H9 (cell line): ENCODE measurements at regions not wholly inside any gene's neighbourhood (a gene's known extent, or its start where the extent isn't known, plus 50 kb on each side); places are given as distances from the start of the nearest gene placed in this dataset.
"Not testable (repeated sequence)": the region's sequence is repeated elsewhere in the genome, so short reads cannot be mapped to it uniquely, and the experiment has no call there.

Experiments
- DNase-seq: peaks from one replicate; pipeline ENCODE4 v3.0.0-alpha.2; 2017
- H2AFZ ChIP-seq: one replicate; pipeline ENCODE4 v1.6.1; 2013; ENCODE audit warnings: mild to moderate bottlenecking, low read length, control low read depth, moderate library complexity
- H2AK5ac ChIP-seq: 2 replicates; pipeline ENCODE4 v1.6.1; 2013; ENCODE audit warnings: low read length, control low read depth, mixed read lengths; ENCODE audit not compliant: insufficient read length
- H2BK120ac ChIP-seq: one replicate; pipeline ENCODE4 v1.6.1; 2013; ENCODE audit warnings: low read depth, mild to moderate bottlenecking, low read length, control low read depth, inconsistent platforms; ENCODE audit not compliant: poor library complexity, severe bottlenecking
- H2BK12ac ChIP-seq: 2 replicates; pipeline ENCODE4 v1.6.1; 2013; ENCODE audit warnings: low read length, control low read depth, mixed read lengths, low read depth; ENCODE audit not compliant: insufficient read length
- H2BK15ac ChIP-seq: 2 replicates; pipeline ENCODE4 v1.6.1; 2013; ENCODE audit warnings: low read depth, low read length, control low read depth
- H2BK20ac ChIP-seq: one replicate; pipeline ENCODE4 v1.6.1; 2013; ENCODE audit warnings: low read depth, mild to moderate bottlenecking, low read length, control low read depth, inconsistent platforms; ENCODE audit not compliant: poor library complexity, severe bottlenecking
- H2BK5ac ChIP-seq: 2 replicates; pipeline ENCODE4 v1.6.1; 2013; ENCODE audit warnings: low read length, control low read depth, mixed read lengths; ENCODE audit not compliant: insufficient read length
- H3K14ac ChIP-seq: 2 replicates; pipeline ENCODE4 v1.6.1; 2013; ENCODE audit warnings: low read length, control low read depth; ENCODE audit not compliant: insufficient read depth
- H3K18ac ChIP-seq: 2 replicates; pipeline ENCODE4 v1.6.1; 2013; ENCODE audit warnings: low read depth, mild to moderate bottlenecking, mixed read lengths, low read length, control low read depth; ENCODE audit not compliant: insufficient read length
- H3K23ac ChIP-seq: 2 replicates; pipeline ENCODE4 v1.6.1; 2013; ENCODE audit warnings: low read length, control low read depth, mixed read lengths, low read depth; ENCODE audit not compliant: insufficient read length
- H3K23me2 ChIP-seq: 2 replicates; pipeline ENCODE4 v1.6.1; 2013; ENCODE audit warnings: low read depth, mild to moderate bottlenecking, mixed read lengths, low read length, control low read depth; ENCODE audit not compliant: insufficient read length, poor library complexity, severe bottlenecking
- H3K27ac ChIP-seq: 2 replicates; pipeline ENCODE4 v1.5.1; 2013; ENCODE audit warnings: low read length, control low read depth, mixed read lengths, low read depth; ENCODE audit not compliant: insufficient read length
- H3K27me3 ChIP-seq: 2 replicates; pipeline ENCODE4 v1.6.1; 2013; ENCODE audit warnings: low read length, control low read depth, inconsistent platforms; ENCODE audit not compliant: insufficient read depth
- H3K4ac ChIP-seq: 2 replicates; pipeline ENCODE4 v1.6.1; 2013; ENCODE audit warnings: low read depth, mild to moderate bottlenecking, control low read depth, inconsistent platforms, low read length, moderate library complexity
- H3K4me1 ChIP-seq: 2 replicates; pipeline ENCODE4 v1.6.1; 2013; ENCODE audit warnings: low read length, control low read depth, inconsistent platforms; ENCODE audit not compliant: insufficient read depth
- H3K4me2 ChIP-seq: 2 replicates; pipeline ENCODE4 v1.6.1; 2013; ENCODE audit warnings: low read length, control low read depth, mixed read lengths; ENCODE audit not compliant: insufficient read length, insufficient read depth
- H3K56ac ChIP-seq: 2 replicates; pipeline ENCODE4 v1.6.1; 2013; ENCODE audit warnings: low read depth, mild to moderate bottlenecking, mixed read lengths, low read length, control low read depth; ENCODE audit not compliant: insufficient read length
- H3K79me1 ChIP-seq: 2 replicates; pipeline ENCODE4 v1.6.1; 2013; ENCODE audit warnings: low read depth, mild to moderate bottlenecking, moderate library complexity, low read length, control low read depth, inconsistent platforms; ENCODE audit not compliant: insufficient read depth, poor library complexity, severe bottlenecking
- H3K79me2 ChIP-seq: 2 replicates; pipeline ENCODE4 v1.6.1; 2013; ENCODE audit warnings: low read length, control low read depth, inconsistent platforms; ENCODE audit not compliant: insufficient read depth
- H3K9ac ChIP-seq: 2 replicates; pipeline ENCODE4 v1.6.1; 2013; ENCODE audit warnings: low read length, control low read depth, mixed read lengths; ENCODE audit not compliant: insufficient read length; ENCODE audit errors: extremely low read depth
- H3K9me3 ChIP-seq: one replicate; pipeline ENCODE4 v1.6.1; 2013; ENCODE audit warnings: low read depth, low read length, inconsistent platforms; ENCODE audit not compliant: control insufficient read depth
- H3T11ph ChIP-seq: one replicate; pipeline ENCODE4 v1.6.1; 2013; ENCODE audit warnings: mild to moderate bottlenecking, low read length, control low read depth, inconsistent platforms
- H4K20me1 ChIP-seq: one replicate; pipeline ENCODE4 v1.6.1; 2013; ENCODE audit not compliant: control insufficient read depth, insufficient read length, insufficient read depth
- H4K5ac ChIP-seq: 2 replicates; pipeline ENCODE4 v1.6.1; 2013; ENCODE audit warnings: low read depth, mild to moderate bottlenecking, mixed read lengths, low read length, control low read depth; ENCODE audit not compliant: insufficient read length
- H4K8ac ChIP-seq: replicated peaks from 2 replicates; pipeline ENCODE4 v1.6.1; 2013; ENCODE audit warnings: low read length, control low read depth, mixed read lengths, low read depth; ENCODE audit not compliant: insufficient read length
- H4K91ac ChIP-seq: 2 replicates; pipeline ENCODE4 v1.6.1; 2013; ENCODE audit warnings: low read depth, mild to moderate bottlenecking, moderate library complexity, mixed read lengths, low read length, control low read depth; ENCODE audit not compliant: insufficient read length
- H3K27ac Mint-ChIP-seq, 3 experiments: 2 replicates in 2 of 3; 3 replicates in 1 of 3; pipeline ENCODE4 v1.8.0; 2020 to 2021; ENCODE audit warnings: mixed read lengths in 3 of 3, mild to moderate bottlenecking in 1 of 3, moderate library complexity in 1 of 3
- H3K27me3 Mint-ChIP-seq: 2 replicates; pipeline ENCODE4 v1.8.0; 2021; ENCODE audit warnings: low read depth, mild to moderate bottlenecking, moderate library complexity, mixed read lengths
- H3K36me3 Mint-ChIP-seq, 3 experiments: 2 replicates in 2 of 3; 3 replicates in 1 of 3; pipeline ENCODE4 v1.8.0; 2020 to 2021; ENCODE audit warnings: low read depth in 3 of 3, mixed read lengths in 3 of 3; ENCODE audit not compliant: insufficient read depth in 1 of 3
- H3K4me1 Mint-ChIP-seq, 2 experiments: 2 replicates each; pipeline ENCODE4 v1.8.0; 2020; ENCODE audit warnings: mixed read lengths in 2 of 2
- H3K4me3 Mint-ChIP-seq, 2 experiments: 2 replicates in 1 of 2; 3 replicates in 1 of 2; pipeline ENCODE4 v1.8.0; 2020 to 2021; ENCODE audit warnings: mild to moderate bottlenecking in 2 of 2, mixed read lengths in 2 of 2, moderate library complexity in 1 of 2
- H3K9me3 Mint-ChIP-seq, 2 experiments: 2 replicates in 1 of 2; 3 replicates in 1 of 2; pipeline ENCODE4 v1.8.0; 2020; ENCODE audit warnings: mild to moderate bottlenecking in 2 of 2, mixed read lengths in 2 of 2, moderate library complexity in 1 of 2
- WGBS: extraction: QIAGEN DNeasy Blood & Tissue Kit; methylation state at CpG from one replicate; pipeline ENCODE4 v1.1.7; 2013; ENCODE audit warnings: missing lambda C conversion rate, low lambda C conversion rate, mixed read lengths; ENCODE audit not compliant: insufficient read length; ENCODE audit errors: extremely low coverage; 5-methylcytosine and 5-hydroxymethylcytosine counted together
- TF ChIP-seq, protein P1 (sequence below): fragments of 200-600 bp; sonication (generic); conservative IDR thresholded peaks from 3 replicates; pipeline ENCODE4 v1.8.0; 2021; ENCODE audit warnings: antibody characterized with exemption, mild to moderate bottlenecking

DNA sequence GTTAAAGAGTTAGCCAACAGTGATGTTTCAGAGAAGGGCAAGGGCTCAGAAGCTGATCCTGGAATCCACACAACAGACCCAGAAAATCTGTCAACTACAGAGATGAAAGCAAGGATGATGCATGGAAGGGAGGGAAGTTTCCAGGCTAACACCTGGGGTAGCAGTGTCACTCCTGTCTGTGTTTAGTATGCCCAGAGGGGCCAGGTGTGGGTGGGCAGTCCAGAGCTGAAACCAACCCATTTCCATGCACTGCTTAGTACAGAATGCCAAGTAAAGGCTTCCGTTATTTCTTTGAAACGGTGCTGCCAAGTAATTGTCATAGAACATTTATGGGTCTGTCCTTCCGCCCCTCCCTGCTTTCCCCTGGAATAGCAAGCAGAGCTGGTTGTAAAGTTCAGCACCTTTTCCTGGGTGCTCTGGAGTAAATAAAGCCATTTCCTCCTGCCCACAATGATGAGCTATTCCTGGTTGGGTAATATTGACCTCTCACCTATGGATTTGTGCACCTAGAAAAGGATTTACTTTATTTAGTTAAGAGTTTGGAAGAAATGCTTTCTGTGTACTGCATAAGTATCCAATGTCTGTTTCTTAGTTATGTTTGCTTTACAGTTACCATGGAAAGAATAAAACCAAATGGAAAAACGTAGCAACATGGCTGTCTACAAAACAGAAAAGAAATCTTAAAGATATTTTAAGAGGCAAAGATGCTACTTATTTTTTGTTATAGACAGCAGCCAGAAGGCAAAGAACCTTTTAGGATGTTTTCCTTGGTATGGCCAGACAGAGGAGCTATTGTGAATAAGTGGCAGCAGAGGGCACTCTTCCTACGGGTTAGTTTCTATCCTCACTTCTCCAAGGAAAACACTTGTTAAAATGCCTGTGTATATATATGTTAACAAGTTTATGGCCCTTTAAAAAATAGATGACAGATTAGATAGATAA lies 71.7 kb downstream of the PRR15 start:
- H3K36me3 Mint-ChIP-seq = not testable (repeated sequence)

More for the DNA sequence above, 71.7 kb downstream of the PRR15 start:
- not testable (repeated sequence) for H3K18ac ChIP-seq, H3K4me1 ChIP-seq, H2BK15ac ChIP-seq, H3K4me3 Mint-ChIP-seq, H2BK20ac ChIP-seq, H2AFZ ChIP-seq, H3K79me2 ChIP-seq, H2AK5ac ChIP-seq, H4K5ac ChIP-seq, H2BK5ac ChIP-seq, H3K23ac ChIP-seq, H3K27ac Mint-ChIP-seq, H3K9me3 ChIP-seq, H3K9ac ChIP-seq, H3K27ac ChIP-seq, H3K9me3 Mint-ChIP-seq, H3K4ac ChIP-seq, H2BK12ac ChIP-seq, H4K91ac ChIP-seq, H3K56ac ChIP-seq, H3K79me1 ChIP-seq, H3T11ph ChIP-seq, H3K27me3 ChIP-seq, H3K27me3 Mint-ChIP-seq, H2BK120ac ChIP-seq, H3K4me1 Mint-ChIP-seq, H4K20me1 ChIP-seq, H3K23me2 ChIP-seq, DNase-seq, H3K4me2 ChIP-seq, H3K14ac ChIP-seq, H4K8ac ChIP-seq
- no CpG with 5 or more reads among the region's 5 CpGs for WGBS
- TF ChIP-seq, protein P1, sequence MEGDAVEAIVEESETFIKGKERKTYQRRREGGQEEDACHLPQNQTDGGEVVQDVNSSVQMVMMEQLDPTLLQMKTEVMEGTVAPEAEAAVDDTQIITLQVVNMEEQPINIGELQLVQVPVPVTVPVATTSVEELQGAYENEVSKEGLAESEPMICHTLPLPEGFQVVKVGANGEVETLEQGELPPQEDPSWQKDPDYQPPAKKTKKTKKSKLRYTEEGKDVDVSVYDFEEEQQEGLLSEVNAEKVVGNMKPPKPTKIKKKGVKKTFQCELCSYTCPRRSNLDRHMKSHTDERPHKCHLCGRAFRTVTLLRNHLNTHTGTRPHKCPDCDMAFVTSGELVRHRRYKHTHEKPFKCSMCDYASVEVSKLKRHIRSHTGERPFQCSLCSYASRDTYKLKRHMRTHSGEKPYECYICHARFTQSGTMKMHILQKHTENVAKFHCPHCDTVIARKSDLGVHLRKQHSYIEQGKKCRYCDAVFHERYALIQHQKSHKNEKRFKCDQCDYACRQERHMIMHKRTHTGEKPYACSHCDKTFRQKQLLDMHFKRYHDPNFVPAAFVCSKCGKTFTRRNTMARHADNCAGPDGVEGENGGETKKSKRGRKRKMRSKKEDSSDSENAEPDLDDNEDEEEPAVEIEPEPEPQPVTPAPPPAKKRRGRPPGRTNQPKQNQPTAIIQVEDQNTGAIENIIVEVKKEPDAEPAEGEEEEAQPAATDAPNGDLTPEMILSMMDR = peak; percentile 71
